B cell (primary cell): ENCODE measurements at regions not wholly inside any gene's neighbourhood (a gene's known extent, or its start where the extent isn't known, plus 50 kb on each side); places are given as distances from the start of the nearest gene placed in this dataset.

ENCODE experiments used
- CTCF ChIP-seq: fragments of 200-600 bp; IDR thresholded peaks from one replicate; pipeline ENCODE4 v1.8.0; 2022; ENCODE audit warnings: antibody characterized with exemption, mild to moderate bottlenecking
- EZH2 ChIP-seq: IDR thresholded peaks from 2 replicates; pipeline ENCODE4 v1.6.1; 2012; ENCODE audit warnings: borderline replicate concordance, low read depth, mild to moderate bottlenecking, moderate library complexity, low read length; ENCODE audit not compliant: insufficient read depth, poor library complexity, severe bottlenecking

GRCh38 chr16:54805648-54806047 lies 125.0 kb upstream of the IRX5 start:
- TF ChIP-seq CTCF (no peak), EZH2 (no peak)
